ENCODE measurements at regions not wholly inside any gene's neighbourhood (a gene's known extent, or its start where the extent isn't known, plus 50 kb on each side); places are given as distances from the start of the nearest gene placed in this dataset.
A peak's percentile ranks its signal among the peaks of the same experiment; 100 is the strongest.

- DNase-seq (ENCODE audit: insufficient read length, low spot score) (no peak), FAIRE-seq (no peak)
- TF ChIP-seq, protein P1, sequence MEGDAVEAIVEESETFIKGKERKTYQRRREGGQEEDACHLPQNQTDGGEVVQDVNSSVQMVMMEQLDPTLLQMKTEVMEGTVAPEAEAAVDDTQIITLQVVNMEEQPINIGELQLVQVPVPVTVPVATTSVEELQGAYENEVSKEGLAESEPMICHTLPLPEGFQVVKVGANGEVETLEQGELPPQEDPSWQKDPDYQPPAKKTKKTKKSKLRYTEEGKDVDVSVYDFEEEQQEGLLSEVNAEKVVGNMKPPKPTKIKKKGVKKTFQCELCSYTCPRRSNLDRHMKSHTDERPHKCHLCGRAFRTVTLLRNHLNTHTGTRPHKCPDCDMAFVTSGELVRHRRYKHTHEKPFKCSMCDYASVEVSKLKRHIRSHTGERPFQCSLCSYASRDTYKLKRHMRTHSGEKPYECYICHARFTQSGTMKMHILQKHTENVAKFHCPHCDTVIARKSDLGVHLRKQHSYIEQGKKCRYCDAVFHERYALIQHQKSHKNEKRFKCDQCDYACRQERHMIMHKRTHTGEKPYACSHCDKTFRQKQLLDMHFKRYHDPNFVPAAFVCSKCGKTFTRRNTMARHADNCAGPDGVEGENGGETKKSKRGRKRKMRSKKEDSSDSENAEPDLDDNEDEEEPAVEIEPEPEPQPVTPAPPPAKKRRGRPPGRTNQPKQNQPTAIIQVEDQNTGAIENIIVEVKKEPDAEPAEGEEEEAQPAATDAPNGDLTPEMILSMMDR (IDR thresholded peaks at IDR 0.05; ENCODE audit: insufficient read depth, missing control alignments) = no peak
Measured at GRCh38 chr1:170284951-170285350, 139.2 kb downstream of the NTMT2 start.

DNA sequence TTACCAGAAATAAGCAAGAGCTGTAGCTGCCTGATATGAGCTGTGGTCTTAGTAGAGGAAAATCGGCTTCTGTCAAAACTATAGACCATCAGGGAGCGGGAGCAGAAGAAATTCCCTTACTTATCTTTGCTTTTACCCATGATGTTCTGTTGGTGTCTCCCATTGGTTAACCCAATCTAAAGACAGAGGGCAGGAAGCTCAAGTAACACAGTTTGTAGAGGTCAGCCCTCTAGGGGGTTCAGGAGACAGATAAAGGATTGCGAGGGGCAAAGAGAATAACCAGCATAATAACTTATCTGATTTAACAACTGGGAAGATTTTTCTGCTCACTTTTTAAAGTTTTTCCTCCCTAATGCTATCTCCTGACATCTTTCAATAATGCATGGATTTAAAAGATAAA is 142.4 kb downstream of the NTMT2 start:
- TF ChIP-seq, protein P1 (IDR thresholded peaks at IDR 0.05; ENCODE audit: insufficient read depth, missing control alignments) = no peak
- FAIRE-seq (no peak), DNase-seq (ENCODE audit: insufficient read length, low spot score) (no peak)

GRCh38 chr1:170290276-170290675 is 144.5 kb downstream of the NTMT2 start:
- peak; percentile 32 for FAIRE-seq
- TF ChIP-seq, protein P1 (IDR thresholded peaks at IDR 0.05; ENCODE audit: insufficient read depth, missing control alignments) = no peak
- DNase-seq (ENCODE audit: insufficient read length, low spot score) = no peak

DNA sequence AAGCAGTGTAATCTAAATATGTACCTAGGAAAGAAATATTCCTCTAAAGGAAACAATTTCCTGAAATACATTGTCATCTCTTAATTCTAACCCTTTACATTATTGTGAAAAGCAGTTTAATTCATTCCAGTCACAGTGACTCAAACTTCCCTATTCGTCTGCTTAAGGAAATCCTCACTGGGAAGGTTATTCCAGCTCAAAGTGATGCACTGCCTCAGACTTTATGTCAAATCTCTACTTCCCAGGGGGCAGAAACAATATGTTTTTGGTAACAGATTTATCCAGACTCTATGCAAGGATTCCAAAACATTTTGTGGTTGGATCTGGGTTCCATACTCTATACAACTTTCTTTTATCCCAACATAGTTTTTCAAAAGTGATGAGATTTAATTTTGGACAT is 145.2 kb downstream of the NTMT2 start:
- DNase-seq (ENCODE audit: insufficient read length, low spot score) = no peak
- TF ChIP-seq, protein P1 (IDR thresholded peaks at IDR 0.05; ENCODE audit: insufficient read depth, missing control alignments) = no peak
- FAIRE-seq = peak; percentile 67

DNA sequence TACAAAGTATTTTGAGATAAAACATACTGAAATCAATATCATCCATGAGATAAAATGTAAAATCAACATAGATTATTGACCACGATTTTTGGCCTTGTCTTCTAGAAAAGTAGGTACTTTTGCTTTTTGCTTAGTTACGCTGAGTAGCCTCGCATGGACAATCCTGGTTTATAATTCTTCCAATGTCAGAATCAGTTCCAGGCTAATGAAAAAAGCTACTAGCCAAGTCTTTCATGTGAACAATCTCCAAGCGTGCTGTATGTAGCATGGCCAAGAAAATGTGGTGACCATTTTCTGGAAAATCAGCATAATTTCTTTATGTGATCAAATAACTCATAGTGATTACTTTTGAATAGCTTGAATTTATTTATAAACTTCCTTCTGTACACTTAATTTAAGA is 145.8 kb downstream of the NTMT2 start:
- DNase-seq (ENCODE audit: insufficient read length, low spot score) (no peak), FAIRE-seq (peak; percentile 87)
- TF ChIP-seq, protein P1 (IDR thresholded peaks at IDR 0.05; ENCODE audit: insufficient read depth, missing control alignments) = no peak

GRCh38 chr1:170296211-170296610 is 150.5 kb downstream of the NTMT2 start:
- DNase-seq (ENCODE audit: insufficient read length, low spot score) = no peak
- TF ChIP-seq, protein P1 (IDR thresholded peaks at IDR 0.05; ENCODE audit: insufficient read depth, missing control alignments) = no peak
- no peak for FAIRE-seq

GRCh38 chr1:170296642-170297041 is 150.9 kb downstream of the NTMT2 start:
- TF ChIP-seq, protein P1 (IDR thresholded peaks at IDR 0.05; ENCODE audit: insufficient read depth, missing control alignments) = no peak
- no peak for DNase-seq (ENCODE audit: insufficient read length, low spot score)
- peak; percentile 63 for FAIRE-seq

Measured in D721Med (cell line).